GM12878 (cell line): ENCODE measurements at regions not wholly inside any gene's neighbourhood (a gene's known extent, or its start where the extent isn't known, plus 50 kb on each side); places are given as distances from the start of the nearest gene placed in this dataset.

ENCODE experiments used
- ATAC-seq: fragments of 200-7000 bp; cut with Tn5 transposase; 3 replicates; pipeline ENCODE4 v1.9.1; 2020; ENCODE audit warnings: mild to moderate bottlenecking, moderate library complexity
- BruUV-seq: library from RNA; stranded (reverse); fragments of 400-500 nt; replicated peaks from 2 replicates; lab custom pipeline; 2021; lab: Mats Ljungman, UMichigan
- CTCF ChIA-PET: fragments of 300-600 bp; sonication (Branson Sonifier 250); formaldehyde crosslinking; extraction: SDS; loops from one replicate; lab custom pipeline; 2021; ENCODE audit warnings: inconsistent platforms; lab: Yijun Ruan, JAX
- POLR2A ChIA-PET: fragments of 350-600 bp; formaldehyde crosslinking; extraction: SDS; loops from one replicate; lab custom pipeline; 2021; ENCODE audit warnings: inconsistent platforms; lab: Charles Lee
- RAD21 ChIA-PET: fragments of 300-600 bp; sonication (Branson Sonifier 250); formaldehyde crosslinking; loops from one replicate; lab custom pipeline; 2023; ENCODE audit warnings: antibody characterized with exemption; ENCODE audit not compliant: unreplicated experiment; lab: Charles Lee
- SMC1A ChIA-PET: fragments of 300-600 bp; sonication (Branson Sonifier 250); formaldehyde crosslinking; loops from one replicate; lab custom pipeline; 2023; ENCODE audit not compliant: unreplicated experiment, uncharacterized antibody; lab: Charles Lee
- DNase-seq: peaks from one replicate; pipeline ENCODE4 v3.0.0-alpha.2; 2011; ENCODE audit warnings: low read depth, low spot score
- FAIRE-seq: peaks from 3 replicates; lab custom pipeline; 2011; peaks lifted over from hg19 to GRCh38; lab: Jason Lieb, UNC
- H2AFZ ChIP-seq: 2 replicates; pipeline ENCODE4 v1.6.0; 2011; ENCODE audit warnings: low read depth, low read length, control low read depth; ENCODE audit not compliant: control insufficient read depth
- H3K27ac ChIP-seq: 2 replicates; pipeline ENCODE4 v1.5.1; 2011; ENCODE audit warnings: control low read depth; ENCODE audit not compliant: control insufficient read depth, insufficient read depth
- H3K27me3 ChIP-seq, 2 experiments: replicated peaks in 1 of 2; 2 replicates each; pipeline versions ENCODE4 v1.6.0 to v1.6.1; 2011; ENCODE audit warnings: low read length in 1 of 2; ENCODE audit not compliant: control insufficient read depth in 2 of 2, insufficient read depth in 2 of 2
- H3K36me3 ChIP-seq, 2 experiments: 2 replicates each; pipeline ENCODE4 v1.5.1; 2011; ENCODE audit warnings: low read length in 1 of 2; ENCODE audit not compliant: control insufficient read depth in 2 of 2, insufficient read depth in 2 of 2
- H3K4me1 ChIP-seq: 2 replicates; pipeline ENCODE4 v1.6.1; 2011; ENCODE audit warnings: mild to moderate bottlenecking, low read length, moderate library complexity, mixed read lengths; ENCODE audit not compliant: control insufficient read depth, insufficient read depth
- H3K4me2 ChIP-seq: 2 replicates; pipeline ENCODE4 v1.6.0; 2011; ENCODE audit warnings: control low read depth; ENCODE audit not compliant: control insufficient read depth, insufficient read depth
- H3K4me3 ChIP-seq: fragments of 200-600 bp; sonication (generic); 2 replicates; pipeline ENCODE4 v1.5.1; 2016
- H3K79me2 ChIP-seq: 2 replicates; pipeline ENCODE4 v1.6.0; 2011; ENCODE audit warnings: low read length; ENCODE audit not compliant: control insufficient read depth, insufficient read depth
- H3K9ac ChIP-seq: 2 replicates; pipeline ENCODE4 v1.8.0; 2011; ENCODE audit warnings: low read length, control low read depth, mixed read lengths; ENCODE audit not compliant: control insufficient read depth, insufficient read depth
- H3K9me3 ChIP-seq: replicated peaks from 3 replicates; pipeline ENCODE4 v1.5.1; 2011; ENCODE audit warnings: mild to moderate bottlenecking, low read length; ENCODE audit not compliant: control insufficient read depth, insufficient read depth
- H4K20me1 ChIP-seq: 2 replicates; pipeline ENCODE4 v1.6.0; 2011; ENCODE audit not compliant: control insufficient read depth, insufficient read depth
- ATF7 ChIP-seq: fragments of 450-650 bp; IDR thresholded peaks from 2 replicates; pipeline ENCODE4 v1.6.1; 2016; ENCODE audit warnings: low read depth, mild to moderate bottlenecking
- BCL11A ChIP-seq: IDR thresholded peaks from 2 replicates; pipeline ENCODE4 v1.6.1; 2011; ENCODE audit warnings: low read depth, low read length
- CHD1 ChIP-seq: IDR thresholded peaks from 2 replicates; pipeline ENCODE4 v1.6.1; 2012; ENCODE audit warnings: low read depth, low read length, improper control_type of control experiment
- CREM ChIP-seq: IDR thresholded peaks from 2 replicates; pipeline ENCODE4 v1.6.1; 2014; ENCODE audit warnings: antibody characterized with exemption, low read depth
- DPF2 ChIP-seq: fragments of 450-650 bp; IDR thresholded peaks from 2 replicates; pipeline ENCODE4 v1.6.1; 2017; ENCODE audit warnings: mild to moderate bottlenecking
- HDGF ChIP-seq: fragments of 450-650 bp; IDR thresholded peaks from 2 replicates; pipeline ENCODE4 v1.6.1; 2016; ENCODE audit warnings: antibody characterized with exemption
- IKZF2 ChIP-seq, 2 experiments: fragments of 450-650 bp; IDR thresholded peaks; 2 replicates each; pipeline ENCODE4 v1.6.1; 2017; ENCODE audit warnings: mild to moderate bottlenecking in 2 of 2, moderate library complexity in 2 of 2
- MTA3 ChIP-seq: IDR thresholded peaks from 2 replicates; pipeline ENCODE4 v1.6.1; 2012; ENCODE audit warnings: low read length, inconsistent platforms, borderline replicate concordance
- MYB ChIP-seq: fragments of 150-350 bp; IDR thresholded peaks from 2 replicates; pipeline ENCODE4 v1.6.1; 2014; ENCODE audit warnings: mild to moderate bottlenecking, low read depth, low read length, borderline replicate concordance
- NR2C1 ChIP-seq: fragments of 450-650 bp; IDR thresholded peaks from 2 replicates; pipeline ENCODE4 v1.6.1; 2017; ENCODE audit warnings: antibody characterized with exemption, mild to moderate bottlenecking, moderate library complexity
- NR2C2 ChIP-seq: IDR thresholded peaks from 2 replicates; pipeline ENCODE4 v1.6.1; 2011; ENCODE audit warnings: borderline replicate concordance, low read depth; ENCODE audit not compliant: control insufficient read depth, insufficient read length
- RAD21 ChIP-seq: IDR thresholded peaks from 2 replicates; pipeline ENCODE4 v1.6.1; 2011; ENCODE audit warnings: mild to moderate bottlenecking, low read depth, low read length, moderate library complexity; ENCODE audit not compliant: insufficient read depth
- RBBP5 ChIP-seq: fragments of 200-600 bp; sonication (generic); conservative IDR thresholded peaks from 2 replicates; pipeline ENCODE4 v1.6.1; 2016
- RFX5 ChIP-seq: IDR thresholded peaks from 2 replicates; pipeline ENCODE4 v1.6.1; 2011; ENCODE audit warnings: low read depth, low read length, improper control_type of control experiment
- SUZ12 ChIP-seq: fragments of 200-600 bp; sonication (generic); IDR thresholded peaks from one replicate; pipeline ENCODE4 v1.6.1; 2018; ENCODE audit warnings: antibody characterized with exemption, mild to moderate bottlenecking; ENCODE audit not compliant: unreplicated experiment
- TCF7 ChIP-seq: IDR thresholded peaks from 2 replicates; pipeline ENCODE4 v1.6.1; 2014; ENCODE audit warnings: antibody characterized with exemption, borderline replicate concordance
- WRNIP1 ChIP-seq: IDR thresholded peaks from 2 replicates; pipeline ENCODE4 v1.6.1; 2011; ENCODE audit warnings: low read depth, low read length, improper control_type of control experiment, borderline replicate concordance
- YY1 ChIP-seq: IDR thresholded peaks from 2 replicates; pipeline ENCODE4 v1.6.1; 2011; ENCODE audit warnings: low read depth, mild to moderate bottlenecking, low read length
- WGBS: methylation state at CpG from one replicate; pipeline ENCODE4 v1.1.6; 2016; ENCODE audit warnings: low lambda C conversion rate; ENCODE audit not compliant: insufficient replicate concordance, insufficient coverage; ENCODE audit errors: missing lambda C conversion rate; 5-methylcytosine and 5-hydroxymethylcytosine counted together
- in situ Hi-C: fragments of 300-500 bp; cut with MboI; formaldehyde crosslinking; loops from 9 replicates; pipeline ENCODE4 v1.14.3; 2018; ENCODE audit warnings: mixed read lengths
- intact Hi-C: fragments of 100-400 bp; cut with micrococcal nuclease; formaldehyde crosslinking; loops from one replicate; pipeline ENCODE4 v1.14.2; 2022; ENCODE audit not compliant: unreplicated experiment

GRCh38 chr2:12298352-12298751, 418.4 kb upstream of the TRIB2 start:
- Histone ChIP-seq H3K79me2 (no peaks in the 10 kb centered on the region), H3K4me3 (no peak overlapping the region), H3K27ac (no peak overlapping the region), H3K27me3 (no peaks in the 10 kb centered on the region), H3K4me2 (no peak overlapping the region), H3K9ac (no peak overlapping the region), H3K9me3 (no peaks in the 10 kb centered on the region; the same call in none of the 3 replicates), H2AFZ (no peak overlapping the region), H3K4me1 (peaks cover 13% of the 10 kb centered on the region), H4K20me1 (no peaks in the 10 kb centered on the region), H3K36me3 (no peaks in the 10 kb centered on the region)
- ChIA-PET POLR2A (no interaction called here), SMC1A (no interaction called here), RAD21 (no interaction called here), CTCF (no interaction called here)
- no peak for TF ChIP-seq YY1
- TF ChIP-seq RAD21, result no peak
- TF ChIP-seq BCL11A, result no peak
- TF ChIP-seq TCF7, result no peak
- TF ChIP-seq HDGF, result no peak
- no peak for TF ChIP-seq CREM
- TF ChIP-seq MTA3, result no peak
- TF ChIP-seq NR2C1, result no peak
- TF ChIP-seq RBBP5, result no peak
- TF ChIP-seq MYB, result no peak
- TF ChIP-seq IKZF2 (IDR thresholded peaks at IDR 0.05), result no peak
- no peak for TF ChIP-seq RFX5
- TF ChIP-seq NR2C2, result no peak
- TF ChIP-seq DPF2, result no peak
- no peak for TF ChIP-seq CHD1
- TF ChIP-seq SUZ12, result no peak
- TF ChIP-seq WRNIP1, result no peak
- no peak for TF ChIP-seq ATF7
- BruUV-seq, result no TSS peak
- DNase-seq, result no peak
- intact Hi-C loops (loop anchor here (10.0 kb wide), 1 partner anchor 354 kb away; no protein-coding TSS in a partner anchor), in situ Hi-C loops (loop anchor here (25.0 kb wide), 1 partner anchor 461 kb away; no protein-coding TSS in a partner anchor)
- FAIRE-seq, result no peak
- no peak for ATAC-seq
- 67% methylated on average over 2 of the region's 2 CpGs for WGBS
